HL-60 (cell line): ENCODE measurements at regions not wholly inside any gene's neighbourhood (a gene's known extent, or its start where the extent isn't known, plus 50 kb on each side); places are given as distances from the start of the nearest gene placed in this dataset.

Experiments
- CTCF ChIP-seq: IDR thresholded peaks from one replicate; pipeline ENCODE4 v1.5.1; 2011; ENCODE audit warnings: low read length, control low read depth, inconsistent platforms; ENCODE audit not compliant: insufficient read depth
- GABPA ChIP-seq: IDR thresholded peaks from 2 replicates; pipeline ENCODE4 v1.6.1; 2012; ENCODE audit warnings: low read depth
- POLR2AphosphoS5 ChIP-seq: IDR thresholded peaks from 2 replicates; pipeline ENCODE4 v1.6.1; 2012; ENCODE audit warnings: low read depth
- SPI1 ChIP-seq: IDR thresholded peaks from 2 replicates; pipeline ENCODE4 v1.6.1; 2012; ENCODE audit warnings: low read depth, mild to moderate bottlenecking, borderline replicate concordance
- TF ChIP-seq, protein P1 (sequence below): IDR thresholded peaks from 2 replicates; pipeline ENCODE4 v1.6.1; 2012; ENCODE audit warnings: low read depth; ENCODE audit not compliant: insufficient replicate concordance

DNA sequence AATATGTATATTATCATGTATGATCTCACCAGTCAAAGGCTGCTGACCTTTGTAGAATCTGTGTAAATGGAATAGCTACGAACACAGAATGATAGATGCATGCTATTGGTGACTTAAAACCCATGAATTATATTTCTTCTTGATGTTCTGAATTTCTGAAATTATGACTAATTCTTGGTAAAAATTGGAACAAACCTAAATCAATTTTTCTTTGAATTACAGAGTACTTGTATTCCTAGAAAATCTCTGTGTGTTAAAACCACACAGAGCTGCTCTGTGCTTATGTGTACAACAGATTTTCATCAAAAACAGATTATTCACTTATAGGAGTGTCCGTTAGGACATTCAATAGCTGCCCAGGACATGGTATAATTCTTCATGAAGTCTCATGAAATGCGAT, 108.3 kb upstream of the MDFIC start:
- no peak for TF ChIP-seq CTCF
- TF ChIP-seq POLR2AphosphoS5 = no peak
- no peak for TF ChIP-seq GABPA
- TF ChIP-seq, protein P1, sequence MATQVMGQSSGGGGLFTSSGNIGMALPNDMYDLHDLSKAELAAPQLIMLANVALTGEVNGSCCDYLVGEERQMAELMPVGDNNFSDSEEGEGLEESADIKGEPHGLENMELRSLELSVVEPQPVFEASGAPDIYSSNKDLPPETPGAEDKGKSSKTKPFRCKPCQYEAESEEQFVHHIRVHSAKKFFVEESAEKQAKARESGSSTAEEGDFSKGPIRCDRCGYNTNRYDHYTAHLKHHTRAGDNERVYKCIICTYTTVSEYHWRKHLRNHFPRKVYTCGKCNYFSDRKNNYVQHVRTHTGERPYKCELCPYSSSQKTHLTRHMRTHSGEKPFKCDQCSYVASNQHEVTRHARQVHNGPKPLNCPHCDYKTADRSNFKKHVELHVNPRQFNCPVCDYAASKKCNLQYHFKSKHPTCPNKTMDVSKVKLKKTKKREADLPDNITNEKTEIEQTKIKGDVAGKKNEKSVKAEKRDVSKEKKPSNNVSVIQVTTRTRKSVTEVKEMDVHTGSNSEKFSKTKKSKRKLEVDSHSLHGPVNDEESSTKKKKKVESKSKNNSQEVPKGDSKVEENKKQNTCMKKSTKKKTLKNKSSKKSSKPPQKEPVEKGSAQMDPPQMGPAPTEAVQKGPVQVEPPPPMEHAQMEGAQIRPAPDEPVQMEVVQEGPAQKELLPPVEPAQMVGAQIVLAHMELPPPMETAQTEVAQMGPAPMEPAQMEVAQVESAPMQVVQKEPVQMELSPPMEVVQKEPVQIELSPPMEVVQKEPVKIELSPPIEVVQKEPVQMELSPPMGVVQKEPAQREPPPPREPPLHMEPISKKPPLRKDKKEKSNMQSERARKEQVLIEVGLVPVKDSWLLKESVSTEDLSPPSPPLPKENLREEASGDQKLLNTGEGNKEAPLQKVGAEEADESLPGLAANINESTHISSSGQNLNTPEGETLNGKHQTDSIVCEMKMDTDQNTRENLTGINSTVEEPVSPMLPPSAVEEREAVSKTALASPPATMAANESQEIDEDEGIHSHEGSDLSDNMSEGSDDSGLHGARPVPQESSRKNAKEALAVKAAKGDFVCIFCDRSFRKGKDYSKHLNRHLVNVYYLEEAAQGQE = no peak
- TF ChIP-seq SPI1 = no peak
